ENCODE measurements at regions not wholly inside any gene's neighbourhood (a gene's known extent, or its start where the extent isn't known, plus 50 kb on each side); places are given as distances from the start of the nearest gene placed in this dataset.

DNA sequence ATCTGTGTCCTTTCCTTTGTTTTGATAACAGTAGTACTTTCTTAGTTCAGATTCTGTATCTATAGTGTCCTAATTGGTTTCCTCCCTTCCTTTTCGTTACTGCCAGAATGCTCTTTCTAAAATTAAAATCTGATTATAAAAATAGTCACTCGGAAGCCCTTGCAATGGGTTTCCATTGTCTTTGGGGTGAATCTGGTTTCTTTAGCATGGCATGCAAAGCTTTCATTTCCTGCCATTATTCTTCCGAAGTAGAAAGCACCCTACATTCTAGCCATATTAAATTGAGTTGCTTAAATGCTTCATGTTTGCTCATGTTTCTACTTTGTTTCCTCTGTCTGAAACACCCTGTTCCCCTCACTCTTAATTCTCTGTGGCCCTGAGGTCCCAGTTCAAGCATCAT, 53.2 kb upstream of the MACF1 start:
- TF ChIP-seq, protein P1, sequence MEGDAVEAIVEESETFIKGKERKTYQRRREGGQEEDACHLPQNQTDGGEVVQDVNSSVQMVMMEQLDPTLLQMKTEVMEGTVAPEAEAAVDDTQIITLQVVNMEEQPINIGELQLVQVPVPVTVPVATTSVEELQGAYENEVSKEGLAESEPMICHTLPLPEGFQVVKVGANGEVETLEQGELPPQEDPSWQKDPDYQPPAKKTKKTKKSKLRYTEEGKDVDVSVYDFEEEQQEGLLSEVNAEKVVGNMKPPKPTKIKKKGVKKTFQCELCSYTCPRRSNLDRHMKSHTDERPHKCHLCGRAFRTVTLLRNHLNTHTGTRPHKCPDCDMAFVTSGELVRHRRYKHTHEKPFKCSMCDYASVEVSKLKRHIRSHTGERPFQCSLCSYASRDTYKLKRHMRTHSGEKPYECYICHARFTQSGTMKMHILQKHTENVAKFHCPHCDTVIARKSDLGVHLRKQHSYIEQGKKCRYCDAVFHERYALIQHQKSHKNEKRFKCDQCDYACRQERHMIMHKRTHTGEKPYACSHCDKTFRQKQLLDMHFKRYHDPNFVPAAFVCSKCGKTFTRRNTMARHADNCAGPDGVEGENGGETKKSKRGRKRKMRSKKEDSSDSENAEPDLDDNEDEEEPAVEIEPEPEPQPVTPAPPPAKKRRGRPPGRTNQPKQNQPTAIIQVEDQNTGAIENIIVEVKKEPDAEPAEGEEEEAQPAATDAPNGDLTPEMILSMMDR (IDR thresholded peaks at IDR 0.05; ENCODE audit: low read depth, low read length, missing control alignments) = no peak
- H3K4me3 ChIP-seq (replicated peaks; ENCODE audit: low read depth, low read length) = no peak overlapping the region
- DNase-seq (ENCODE audit: extremely low read depth, low read depth) = no peak

DNA sequence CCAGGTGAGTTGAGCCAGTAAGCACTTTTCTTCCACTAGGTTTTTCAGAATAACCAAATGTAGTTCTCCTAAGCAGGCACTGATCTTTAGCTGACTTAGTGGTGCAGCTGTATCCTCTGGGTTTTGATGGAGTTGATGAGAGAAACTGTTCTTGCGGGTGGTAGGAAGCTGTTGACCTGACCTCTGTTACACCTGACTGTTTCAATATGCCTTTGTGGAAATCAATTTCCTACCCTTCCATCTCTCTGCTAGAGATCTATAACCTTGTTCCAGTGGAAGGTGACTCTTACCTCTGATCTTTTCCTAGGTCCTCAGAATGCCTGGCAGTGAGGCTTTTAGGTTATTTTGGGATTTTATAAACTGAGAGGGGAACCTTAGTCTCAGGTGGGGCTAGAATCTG, 51.6 kb upstream of the MACF1 start:
- TF ChIP-seq, protein P1 (IDR thresholded peaks at IDR 0.05; ENCODE audit: low read depth, low read length, missing control alignments) = no peak
- no peak overlapping the region for H3K4me3 ChIP-seq (replicated peaks; ENCODE audit: low read depth, low read length)
- no peak for DNase-seq (ENCODE audit: extremely low read depth, low read depth)

DNA sequence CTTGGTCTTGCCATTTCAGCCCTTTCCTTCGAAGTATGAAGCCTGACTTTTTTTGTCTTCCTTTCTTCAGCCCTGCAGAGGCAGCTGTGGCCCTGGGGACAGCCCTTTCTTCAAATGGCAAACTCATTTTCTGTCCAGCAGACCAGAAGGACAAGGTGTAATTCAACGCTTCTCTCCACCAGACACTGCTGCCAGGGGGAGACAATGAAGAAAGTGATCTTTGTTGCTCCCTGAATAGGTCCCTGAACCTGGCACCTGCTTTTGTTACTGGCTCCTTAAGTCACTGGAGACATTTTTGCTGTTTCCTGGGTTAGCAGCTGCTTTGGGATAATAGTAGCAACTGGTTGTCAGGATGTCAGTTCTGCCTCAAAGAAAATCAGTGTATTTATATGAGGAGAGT, 50.8 kb upstream of the MACF1 start:
- DNase-seq (ENCODE audit: extremely low read depth, low read depth) = no peak
- TF ChIP-seq, protein P1 (IDR thresholded peaks at IDR 0.05; ENCODE audit: low read depth, low read length, missing control alignments) = no peak
- H3K4me3 ChIP-seq (replicated peaks; ENCODE audit: low read depth, low read length) = no peak overlapping the region

DNA sequence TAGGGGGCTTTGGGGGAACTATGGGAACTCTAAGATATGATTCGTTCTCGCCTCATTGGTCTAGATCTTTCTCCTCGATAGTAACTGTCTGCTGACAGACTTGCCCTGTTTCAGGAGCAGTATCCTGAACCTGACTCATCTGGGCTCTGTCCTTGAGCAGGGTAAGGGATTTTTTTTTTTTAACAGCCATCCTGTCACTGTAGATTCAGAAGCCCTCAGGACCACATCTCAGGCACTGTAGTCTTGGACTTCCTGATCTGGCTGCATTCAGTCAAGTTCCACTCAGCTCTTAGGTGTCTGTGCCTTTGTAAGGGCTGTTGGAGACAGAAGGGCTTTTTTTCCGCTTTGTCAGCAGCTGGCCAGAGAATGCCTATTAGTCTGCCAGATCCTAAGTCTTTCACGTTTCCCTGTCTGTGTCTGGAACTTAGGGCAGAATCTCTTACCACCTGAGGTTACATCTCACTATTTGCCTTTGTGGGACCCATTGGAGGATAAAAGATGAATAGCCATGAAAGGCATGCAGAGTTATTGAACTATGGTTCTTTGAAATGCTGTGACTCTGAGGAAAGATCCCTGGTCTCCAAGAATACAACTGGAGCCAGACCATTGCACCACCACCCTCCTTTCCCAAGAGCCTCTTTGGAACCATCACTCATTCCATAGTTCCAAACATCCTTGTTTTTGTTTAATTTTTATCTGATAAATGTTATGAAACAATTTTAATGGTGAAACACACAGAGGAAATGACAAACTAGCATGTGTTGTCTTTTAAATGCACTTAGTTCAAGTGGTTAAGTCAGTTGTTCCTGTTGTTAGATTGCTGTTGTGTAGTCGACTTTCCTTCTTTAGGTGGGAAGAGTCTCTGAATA, 49.7 kb upstream of the MACF1 start:
- H3K4me3 ChIP-seq (replicated peaks; ENCODE audit: low read depth, low read length) = no peak overlapping the region
- TF ChIP-seq, protein P1 (IDR thresholded peaks at IDR 0.05; ENCODE audit: low read depth, low read length, missing control alignments) = no peak
- no peak for DNase-seq (ENCODE audit: extremely low read depth, low read depth)

All from HFF-Myc (cell line).